ENCODE measurements at regions not wholly inside any gene's neighbourhood (a gene's known extent, or its start where the extent isn't known, plus 50 kb on each side); places are given as distances from the start of the nearest gene placed in this dataset.

DNA sequence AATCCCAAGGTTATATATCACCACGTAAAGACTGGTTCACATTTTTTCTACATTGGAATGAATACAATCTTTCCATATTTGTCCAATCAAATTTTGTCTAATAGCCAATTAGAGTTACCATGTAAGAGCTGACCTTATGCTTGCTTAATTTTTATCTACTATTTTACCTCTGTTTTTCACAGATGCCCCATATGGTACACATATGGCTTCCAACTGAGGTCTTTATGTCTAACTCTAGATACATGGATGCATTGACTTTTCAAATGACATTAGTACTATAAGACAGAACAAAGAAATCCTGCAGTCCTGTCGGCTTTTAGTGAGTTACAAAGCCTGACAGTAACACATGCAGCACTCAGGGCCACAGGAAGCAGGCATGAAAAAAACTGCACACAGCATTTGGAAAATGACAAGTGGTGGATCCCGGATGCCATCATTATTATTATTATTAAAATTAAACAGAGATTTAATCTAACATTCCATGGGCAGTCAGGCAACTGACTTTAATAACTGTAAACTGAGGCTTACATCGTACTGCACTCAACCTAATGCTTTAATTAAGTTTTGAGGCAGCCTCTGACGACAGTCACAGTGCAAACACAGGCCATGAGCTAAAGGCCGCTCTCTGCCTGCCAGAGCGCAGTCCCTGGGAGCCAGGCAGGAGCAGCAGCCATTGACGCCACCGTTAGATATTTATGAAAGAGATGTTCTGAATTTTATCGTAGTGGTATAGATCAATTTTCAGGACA, 113.9 kb upstream of the TMCO5A start:
- intact Hi-C loops (cut with DNase I; ENCODE audit: low total_unique reads) = no loop called here
- WGBS, 2 donors = 72 to 78% methylated on average over 10 of the region's 10 CpGs
- H3K4me3 ChIP-seq (ENCODE audit: low read depth, poor library complexity, severe bottlenecking) = no peak overlapping the region
- DNase-seq (ENCODE audit: low spot score in 2 of 2) = no peak
- TF ChIP-seq, protein P1, sequence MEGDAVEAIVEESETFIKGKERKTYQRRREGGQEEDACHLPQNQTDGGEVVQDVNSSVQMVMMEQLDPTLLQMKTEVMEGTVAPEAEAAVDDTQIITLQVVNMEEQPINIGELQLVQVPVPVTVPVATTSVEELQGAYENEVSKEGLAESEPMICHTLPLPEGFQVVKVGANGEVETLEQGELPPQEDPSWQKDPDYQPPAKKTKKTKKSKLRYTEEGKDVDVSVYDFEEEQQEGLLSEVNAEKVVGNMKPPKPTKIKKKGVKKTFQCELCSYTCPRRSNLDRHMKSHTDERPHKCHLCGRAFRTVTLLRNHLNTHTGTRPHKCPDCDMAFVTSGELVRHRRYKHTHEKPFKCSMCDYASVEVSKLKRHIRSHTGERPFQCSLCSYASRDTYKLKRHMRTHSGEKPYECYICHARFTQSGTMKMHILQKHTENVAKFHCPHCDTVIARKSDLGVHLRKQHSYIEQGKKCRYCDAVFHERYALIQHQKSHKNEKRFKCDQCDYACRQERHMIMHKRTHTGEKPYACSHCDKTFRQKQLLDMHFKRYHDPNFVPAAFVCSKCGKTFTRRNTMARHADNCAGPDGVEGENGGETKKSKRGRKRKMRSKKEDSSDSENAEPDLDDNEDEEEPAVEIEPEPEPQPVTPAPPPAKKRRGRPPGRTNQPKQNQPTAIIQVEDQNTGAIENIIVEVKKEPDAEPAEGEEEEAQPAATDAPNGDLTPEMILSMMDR (IDR thresholded peaks at IDR 0.05) = no peak
- no peak for TF ChIP-seq POLR2A (IDR thresholded peaks at IDR 0.05)

DNA sequence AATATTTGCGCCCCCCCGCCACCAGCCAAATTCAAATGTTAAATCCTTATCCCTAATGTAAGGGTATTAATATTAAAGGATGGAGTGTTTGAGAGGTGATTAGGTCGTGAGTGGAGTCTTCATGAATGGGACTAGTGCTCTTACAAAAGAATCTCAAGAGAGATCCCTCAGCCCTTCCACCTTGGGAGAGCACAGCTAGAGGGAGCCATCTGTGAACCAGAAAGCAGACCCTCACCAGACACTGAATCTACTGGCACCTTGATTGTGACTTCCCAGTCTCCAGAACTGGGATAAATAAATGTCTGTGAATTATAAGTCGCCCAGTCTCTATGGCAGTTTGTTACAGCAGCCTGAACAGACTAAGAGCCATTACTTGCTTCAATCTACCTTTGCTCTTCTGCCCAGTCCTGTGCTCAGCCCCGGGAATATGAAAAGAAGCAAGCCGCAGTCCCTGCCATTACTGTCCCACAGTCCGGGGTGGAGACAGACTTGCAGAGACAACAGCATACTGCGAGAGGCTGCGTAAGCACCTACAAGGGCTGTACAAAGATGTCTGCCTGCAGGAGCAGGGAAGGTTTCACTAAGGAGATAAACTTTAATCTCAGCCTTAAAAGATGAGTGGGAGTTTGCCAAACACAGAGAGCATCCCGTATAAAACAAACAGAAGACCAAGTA, 110.7 kb upstream of the TMCO5A start:
- H3K4me3 ChIP-seq (ENCODE audit: low read depth, poor library complexity, severe bottlenecking) = no peak overlapping the region
- TF ChIP-seq, protein P1 (IDR thresholded peaks at IDR 0.05) = no peak
- no peak for TF ChIP-seq POLR2A (IDR thresholded peaks at IDR 0.05)
- no peak for DNase-seq (ENCODE audit: low spot score in 2 of 2)
- intact Hi-C loops (cut with DNase I; ENCODE audit: low total_unique reads) = no loop called here
- WGBS, 2 donors = 82 to 87% methylated on average over 10 of the region's 10 CpGs

DNA sequence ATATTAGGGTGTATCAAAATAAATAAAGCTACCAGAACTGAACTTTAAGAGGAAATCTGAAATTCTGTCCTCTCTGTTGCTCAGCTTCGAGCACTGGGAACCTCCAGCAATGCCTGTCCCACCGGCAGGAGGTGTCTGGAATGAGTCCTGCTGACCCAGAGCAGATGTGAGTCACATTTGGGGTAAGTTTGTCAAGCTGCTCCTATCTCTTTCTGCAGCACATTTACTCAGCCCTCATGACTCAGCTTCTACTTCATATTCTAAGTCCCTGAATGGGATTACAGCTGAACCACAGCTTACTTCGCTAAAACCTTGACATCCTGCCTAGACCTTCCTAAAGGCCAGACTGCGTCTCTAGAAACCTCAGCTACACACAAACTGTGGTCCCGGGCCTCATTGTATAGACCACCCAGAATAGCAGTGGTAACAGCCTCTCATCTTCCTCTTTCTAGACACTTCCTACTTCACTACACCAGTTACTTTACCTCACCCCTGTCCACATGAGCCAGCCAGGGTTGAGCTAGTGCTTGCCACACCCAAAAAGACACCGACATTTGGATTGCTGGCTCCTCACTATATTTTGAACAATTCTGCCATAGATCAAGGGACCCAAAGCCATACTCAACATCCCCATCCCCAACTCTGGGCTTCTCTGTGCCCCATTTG, 109.6 kb upstream of the TMCO5A start:
- no peak overlapping the region for H3K4me3 ChIP-seq (ENCODE audit: low read depth, poor library complexity, severe bottlenecking)
- 53 to 65% methylated on average over 6 of the region's 6 CpGs for WGBS, 2 donors
- intact Hi-C loops (cut with DNase I; ENCODE audit: low total_unique reads) = no loop called here
- TF ChIP-seq, protein P1 (IDR thresholded peaks at IDR 0.05) = no peak
- no peak for TF ChIP-seq POLR2A (IDR thresholded peaks at IDR 0.05)
- DNase-seq (ENCODE audit: low spot score in 2 of 2) = no peak

DNA sequence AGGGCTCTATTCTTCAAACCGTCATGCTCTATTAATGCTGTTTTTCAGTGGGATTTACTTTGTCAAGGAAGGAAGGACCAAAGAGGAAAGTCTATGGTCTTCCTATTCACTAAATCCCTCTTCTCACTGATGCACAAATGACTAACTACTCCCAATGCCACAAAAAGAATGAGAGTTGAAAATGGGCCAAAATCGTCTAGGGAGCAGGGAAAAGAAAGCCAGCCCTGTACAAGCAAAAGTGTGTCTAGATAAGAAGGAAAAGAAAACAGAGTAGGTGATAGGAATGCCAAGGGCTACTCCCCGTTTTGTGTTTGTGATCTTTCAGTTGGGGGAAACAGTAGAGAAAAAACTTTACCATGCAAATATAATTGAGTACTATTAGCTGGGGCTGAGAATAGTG, 97.2 kb upstream of the TMCO5A start:
- DNase-seq (ENCODE audit: low spot score in 2 of 2) = no peak
- no peak for TF ChIP-seq POLR2A (IDR thresholded peaks at IDR 0.05)
- TF ChIP-seq, protein P1 (IDR thresholded peaks at IDR 0.05) = no peak
- intact Hi-C loops (cut with DNase I; ENCODE audit: low total_unique reads) = no loop called here
- WGBS, 2 donors = 37 to 49% methylated on average over 3 of the region's 3 CpGs
- H3K4me3 ChIP-seq (ENCODE audit: low read depth, poor library complexity, severe bottlenecking) = no peak overlapping the region

DNA sequence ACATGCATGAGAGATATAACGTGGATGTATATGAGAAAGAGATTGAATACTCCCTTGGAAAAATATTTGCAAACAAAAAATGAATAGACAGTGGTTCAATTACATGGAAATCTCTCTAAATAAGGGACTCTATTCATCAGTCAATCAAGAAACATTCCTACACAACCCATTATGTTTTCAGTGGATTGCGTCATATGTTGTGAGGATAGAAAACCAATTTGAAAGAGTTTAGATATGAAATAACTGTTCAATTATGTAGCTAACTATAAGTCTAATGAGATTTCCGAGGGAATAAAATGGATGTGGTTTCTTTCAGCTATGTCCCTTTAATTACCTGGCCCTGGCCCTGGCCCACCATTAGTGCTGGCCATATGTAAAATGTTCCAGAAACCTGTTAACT, 86.7 kb upstream of the TMCO5A start:
- intact Hi-C loops (cut with DNase I; ENCODE audit: low total_unique reads) = no loop called here
- no peak for TF ChIP-seq POLR2A (IDR thresholded peaks at IDR 0.05)
- TF ChIP-seq, protein P1 (IDR thresholded peaks at IDR 0.05) = no peak
- 84 to 85% methylated on average over 3 of the region's 3 CpGs for WGBS, 2 donors
- no peak overlapping the region for H3K4me3 ChIP-seq (ENCODE audit: low read depth, poor library complexity, severe bottlenecking)
- no peak for DNase-seq (ENCODE audit: low spot score in 2 of 2)

All from lower leg skin (tissue), 4 donors.